Skeletal muscle satellite cell (primary cell): ENCODE measurements at regions not wholly inside any gene's neighbourhood (a gene's known extent, or its start where the extent isn't known, plus 50 kb on each side); places are given as distances from the start of the nearest gene placed in this dataset.

ENCODE experiments used
- H3K27me3 ChIP-seq: 2 replicates; pipeline ENCODE4 v1.7.0; 2013; ENCODE audit warnings: low read length; ENCODE audit not compliant: control insufficient read depth, insufficient read depth
- H3K36me3 ChIP-seq: 2 replicates; pipeline ENCODE4 v1.7.0; 2013; ENCODE audit warnings: mild to moderate bottlenecking, control low read depth, low read length; ENCODE audit not compliant: insufficient read depth
- H3K4me1 ChIP-seq: 2 replicates; pipeline ENCODE4 v1.7.0; 2013; ENCODE audit warnings: low read length; ENCODE audit not compliant: control insufficient read depth, insufficient read depth
- H3K4me2 ChIP-seq: 2 replicates; pipeline ENCODE4 v1.7.0; 2013; ENCODE audit warnings: mild to moderate bottlenecking, low read length
- H3K4me3 ChIP-seq: 2 replicates; pipeline ENCODE4 v1.7.0; 2013; ENCODE audit warnings: low read length
- H3K9ac ChIP-seq: 2 replicates; pipeline ENCODE4 v1.7.0; 2013; ENCODE audit warnings: mild to moderate bottlenecking, low read depth, low read length, moderate library complexity
- H3K9me3 ChIP-seq: replicated peaks from 2 replicates; pipeline ENCODE4 v1.7.0; 2013; ENCODE audit warnings: mild to moderate bottlenecking, control low read depth, low read length

- Histone ChIP-seq H3K9me3 (no peaks in the 10 kb centered on the region), H3K27me3 (no peaks in the 10 kb centered on the region), H3K4me1 (peaks cover 7% of the 10 kb centered on the region), H3K9ac (no peak overlapping the region), H3K36me3 (no peaks in the 10 kb centered on the region), H3K4me3 (no peak overlapping the region), H3K4me2 (no peak overlapping the region)
Measured at GRCh38 chr5:14069021-14069420, 74.1 kb upstream of the TRIO start.

DNA sequence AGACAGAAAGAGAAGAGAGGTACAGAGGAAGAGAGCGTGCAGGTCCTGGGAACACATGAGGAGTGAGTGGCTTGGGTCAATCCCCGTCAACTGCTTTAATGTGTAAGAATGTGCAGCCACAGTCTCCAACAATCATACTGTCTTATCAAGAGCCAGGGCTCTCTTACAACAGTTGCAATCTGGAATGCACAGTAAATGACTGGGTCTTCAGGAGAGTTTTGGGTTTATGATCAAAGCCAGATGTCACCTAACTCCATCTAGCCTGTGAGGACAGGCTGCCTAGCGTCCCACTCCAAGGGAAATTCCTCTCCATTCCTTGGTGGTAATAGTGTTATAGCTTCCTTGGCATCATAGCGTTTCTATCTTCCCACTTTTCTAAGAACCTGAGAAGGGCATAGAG is 75.0 kb upstream of the TRIO start:
- no peaks in the 10 kb centered on the region for H3K36me3 ChIP-seq
- H3K4me3 ChIP-seq: no peak overlapping the region
- peaks cover 15% of the 10 kb centered on the region for H3K4me1 ChIP-seq
- H3K9me3 ChIP-seq: no peaks in the 10 kb centered on the region
- no peaks in the 10 kb centered on the region for H3K27me3 ChIP-seq
- no peak overlapping the region for H3K9ac ChIP-seq
- no peak overlapping the region for H3K4me2 ChIP-seq

DNA sequence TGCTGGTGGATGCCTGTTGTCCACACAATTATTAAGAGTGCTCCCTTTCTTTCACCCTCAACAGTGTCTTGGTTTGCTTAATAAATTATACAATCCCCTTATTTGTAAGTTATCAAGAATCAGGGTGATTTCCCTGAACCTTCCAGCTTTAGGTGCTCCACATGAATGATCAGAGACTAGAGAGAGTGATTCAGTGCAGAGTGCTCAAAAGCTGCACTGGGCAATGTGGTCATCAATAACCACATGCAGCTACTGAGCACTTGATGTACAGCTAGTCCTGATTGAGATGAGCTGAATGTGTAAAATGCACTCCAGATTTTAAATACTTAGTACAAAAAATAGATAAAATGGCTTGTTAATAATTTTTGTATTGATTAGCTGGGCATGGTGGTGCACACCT is 76.8 kb upstream of the TRIO start:
- Histone ChIP-seq H3K36me3 (no peaks in the 10 kb centered on the region), H3K4me2 (no peak overlapping the region), H3K9ac (no peak overlapping the region), H3K4me3 (no peak overlapping the region), H3K9me3 (no peaks in the 10 kb centered on the region), H3K4me1 (peaks cover 32% of the 10 kb centered on the region), H3K27me3 (no peaks in the 10 kb centered on the region)

- Histone ChIP-seq H3K36me3 (no peaks in the 10 kb centered on the region), H3K9ac (no peak overlapping the region), H3K9me3 (peaks cover 2% of the 10 kb centered on the region), H3K4me1 (peaks cover 32% of the 10 kb centered on the region), H3K4me3 (no peak overlapping the region), H3K4me2 (no peak overlapping the region), H3K27me3 (no peaks in the 10 kb centered on the region)
Measured at GRCh38 chr5:14064841-14065240, 78.3 kb upstream of the TRIO start.

GRCh38 chr5:14063691-14064090 is 79.5 kb upstream of the TRIO start:
- Histone ChIP-seq H3K9ac (no peak overlapping the region), H3K27me3 (no peaks in the 10 kb centered on the region)

GRCh38 chr5:14063138-14063537 is 80.0 kb upstream of the TRIO start:
- no peak overlapping the region for H3K4me2 ChIP-seq
- H3K9ac ChIP-seq: no peak overlapping the region
- no peaks in the 10 kb centered on the region for H3K27me3 ChIP-seq
- no peaks in the 10 kb centered on the region for H3K36me3 ChIP-seq
- H3K9me3 ChIP-seq: peaks cover 2% of the 10 kb centered on the region
- no peak overlapping the region for H3K4me3 ChIP-seq
- H3K4me1 ChIP-seq: peaks cover 32% of the 10 kb centered on the region

More at GRCh38 chr5:14063691-14064090, 79.5 kb upstream of the TRIO start:
- peaks cover 32% of the 10 kb centered on the region for H3K4me1 ChIP-seq
- H3K4me2 ChIP-seq: no peak overlapping the region
- peaks cover 2% of the 10 kb centered on the region for H3K9me3 ChIP-seq
- no peak overlapping the region for H3K4me3 ChIP-seq
- H3K36me3 ChIP-seq: no peaks in the 10 kb centered on the region

DNA sequence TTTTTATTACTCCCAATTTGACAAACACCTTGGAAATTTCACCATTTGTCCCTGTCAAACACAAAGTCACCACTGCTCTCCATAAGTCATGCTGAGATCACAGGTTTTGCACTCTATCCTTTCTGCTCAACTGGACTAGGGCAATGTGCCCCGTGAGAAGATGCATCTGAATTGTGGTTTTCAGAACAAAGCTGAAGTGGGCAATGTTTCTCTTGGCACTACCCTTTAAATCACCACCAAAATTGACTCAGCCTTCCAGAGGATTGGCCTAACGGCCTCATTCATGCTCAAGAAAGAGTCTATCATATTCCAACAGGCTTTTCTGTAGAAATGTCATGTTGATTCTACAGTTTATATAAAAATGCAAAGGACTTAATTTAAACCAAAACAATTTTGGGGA is 81.0 kb upstream of the TRIO start:
- H3K27me3 ChIP-seq: no peaks in the 10 kb centered on the region
- H3K9ac ChIP-seq: no peak overlapping the region
- H3K4me1 ChIP-seq: peaks cover 32% of the 10 kb centered on the region
- H3K4me2 ChIP-seq: no peak overlapping the region
- no peak overlapping the region for H3K4me3 ChIP-seq
- H3K9me3 ChIP-seq: peaks cover 2% of the 10 kb centered on the region
- H3K36me3 ChIP-seq: no peaks in the 10 kb centered on the region

- H3K9me3 ChIP-seq: peaks cover 2% of the 10 kb centered on the region
- H3K4me3 ChIP-seq: no peak overlapping the region
- no peak overlapping the region for H3K9ac ChIP-seq
- no peaks in the 10 kb centered on the region for H3K36me3 ChIP-seq
- peaks cover 32% of the 10 kb centered on the region for H3K4me1 ChIP-seq
- H3K4me2 ChIP-seq: no peak overlapping the region
- no peaks in the 10 kb centered on the region for H3K27me3 ChIP-seq
Measured at GRCh38 chr5:14061106-14061505, 82.0 kb upstream of the TRIO start.

DNA sequence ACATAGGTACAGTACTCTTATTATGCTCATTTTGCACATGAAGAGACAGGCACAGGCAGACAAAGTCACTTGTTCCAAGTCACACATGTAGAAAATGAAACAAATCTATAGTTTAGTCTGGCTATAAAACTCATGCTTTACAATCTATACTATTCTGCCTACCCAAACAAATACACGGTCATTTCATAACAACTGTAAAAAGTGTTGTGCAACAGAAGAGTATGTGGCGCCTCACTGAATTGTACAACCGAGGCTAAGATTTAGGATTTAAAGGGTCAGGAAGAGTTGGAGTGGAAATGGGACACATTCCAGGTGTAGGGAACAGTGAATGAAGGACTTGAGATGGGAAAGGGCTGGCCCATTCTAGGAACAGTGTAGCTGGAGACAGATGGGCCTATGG is 82.9 kb upstream of the TRIO start:
- H3K9ac ChIP-seq: no peak overlapping the region
- H3K4me1 ChIP-seq: peaks cover 36% of the 10 kb centered on the region
- H3K27me3 ChIP-seq: no peaks in the 10 kb centered on the region
- no peak overlapping the region for H3K4me3 ChIP-seq
- no peak overlapping the region for H3K4me2 ChIP-seq
- H3K9me3 ChIP-seq: peaks cover 2% of the 10 kb centered on the region
- H3K36me3 ChIP-seq: no peaks in the 10 kb centered on the region

- Histone ChIP-seq H3K4me3 (no peak overlapping the region), H3K4me1 (peaks cover 36% of the 10 kb centered on the region), H3K27me3 (no peaks in the 10 kb centered on the region), H3K36me3 (no peaks in the 10 kb centered on the region), H3K4me2 (no peak overlapping the region), H3K9me3 (peaks cover 2% of the 10 kb centered on the region), H3K9ac (no peak overlapping the region)
Measured at GRCh38 chr5:14059810-14060209, 83.3 kb upstream of the TRIO start.

DNA sequence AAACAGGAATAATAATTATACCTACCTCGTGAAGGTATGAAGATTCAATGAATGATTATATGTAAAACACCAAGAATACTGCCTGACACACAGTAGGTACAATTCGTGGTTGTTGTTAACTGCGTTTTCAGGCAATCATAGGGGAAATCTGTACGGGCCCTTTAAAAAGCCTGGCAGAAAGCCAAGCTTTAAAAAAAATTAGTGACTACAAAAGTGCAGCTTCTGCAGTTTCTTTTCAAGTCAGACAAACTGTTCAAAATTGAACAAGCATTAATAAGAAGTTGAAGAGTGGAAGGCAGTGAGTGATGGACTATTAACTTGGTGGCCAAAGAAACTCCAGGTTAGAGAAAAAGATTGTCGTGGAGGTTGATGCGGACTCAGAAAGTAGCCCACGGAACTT is 85.9 kb upstream of the TRIO start:
- Histone ChIP-seq H3K4me2 (no peak overlapping the region), H3K4me3 (no peak overlapping the region), H3K27me3 (no peaks in the 10 kb centered on the region), H3K9me3 (peaks cover 2% of the 10 kb centered on the region), H3K36me3 (no peaks in the 10 kb centered on the region), H3K9ac (no peak overlapping the region), H3K4me1 (peaks cover 20% of the 10 kb centered on the region)

- H3K4me2 ChIP-seq: no peak overlapping the region
- peaks cover 12% of the 10 kb centered on the region for H3K4me1 ChIP-seq
- H3K4me3 ChIP-seq: no peak overlapping the region
- no peak overlapping the region for H3K9ac ChIP-seq
- no peaks in the 10 kb centered on the region for H3K36me3 ChIP-seq
- H3K27me3 ChIP-seq: no peaks in the 10 kb centered on the region
- peaks cover under 1% of the 10 kb centered on the region for H3K9me3 ChIP-seq
Measured at GRCh38 chr5:14056039-14056438, 87.1 kb upstream of the TRIO start.
